B cell (primary cell): ENCODE measurements at regions not wholly inside any gene's neighbourhood (a gene's known extent, or its start where the extent isn't known, plus 50 kb on each side); places are given as distances from the start of the nearest gene placed in this dataset.

Experiments
- ATAC-seq: fragments of 200-7000 bp; cut with Tn5 transposase; one replicate; pipeline ENCODE4 v1.10.0; 2021; ENCODE audit warnings: low read depth, mild to moderate bottlenecking, moderate number of reproducible peaks, moderate library complexity
- CTCF ChIA-PET: fragments of 350-600 bp; sonication (Branson Sonifier 250); formaldehyde crosslinking; loops from one replicate; lab custom pipeline; 2021; ENCODE audit warnings: antibody characterized with exemption, inconsistent platforms; lab: Charles Lee
- POLR2A ChIA-PET: fragments of 350-600 bp; sonication (Branson Sonifier 250); formaldehyde crosslinking; loops from one replicate; lab custom pipeline; 2021; ENCODE audit warnings: antibody characterized with exemption; lab: Charles Lee
- DNase-seq: peaks from one replicate; pipeline ENCODE4 v3.0.0; 2013
- H2AFZ ChIP-seq: 2 replicates; pipeline ENCODE4 v1.6.1; 2012; ENCODE audit warnings: mild to moderate bottlenecking, low read depth, low read length; ENCODE audit not compliant: insufficient read depth, poor library complexity, severe bottlenecking
- H3K27ac ChIP-seq, 2 donors: 1 replicate in 1 of 2; 2 replicates in 1 of 2; pipeline ENCODE4 v1.5.1; 2012 to 2013; ENCODE audit warnings: low read length in 2 of 2, mild to moderate bottlenecking in 2 of 2, moderate library complexity in 1 of 2
- H3K27me3 ChIP-seq, 4 experiments: fragments of 200-600 bp in 1 of 4; sonication (generic) in 1 of 4; replicated peaks in 1 of 4; 1 replicate in 2 of 4; 2 replicates in 2 of 4; pipeline versions ENCODE4 v1.6.1 to v1.7.0; 2013 to 2016; ENCODE audit warnings: low read length in 3 of 4, mild to moderate bottlenecking in 2 of 4, mixed read lengths in 1 of 4, moderate library complexity in 1 of 4; ENCODE audit not compliant: insufficient read depth in 4 of 4, control insufficient read depth in 3 of 4; ENCODE audit errors: control extremely low read depth in 1 of 4
- H3K36me3 ChIP-seq, 2 experiments: replicated peaks in 1 of 2; 1 replicate in 1 of 2; 2 replicates in 1 of 2; pipeline versions ENCODE4 v1.6.1 to v1.7.1; 2013; ENCODE audit warnings: low read length in 1 of 2; ENCODE audit not compliant: insufficient read depth in 2 of 2, control insufficient read depth in 1 of 2; ENCODE audit errors: control extremely low read depth in 1 of 2, extremely low read depth in 1 of 2
- H3K4me1 ChIP-seq, 2 donors: fragments of 200-600 bp in 1 of 2; sonication (generic) in 1 of 2; 1 replicate in 1 of 2; 2 replicates in 1 of 2; pipeline versions ENCODE4 v1.5.1 to v1.6.1; 2013 to 2017; ENCODE audit warnings: low read length in 2 of 2; ENCODE audit not compliant: control insufficient read depth in 2 of 2, insufficient read depth in 2 of 2
- H3K4me2 ChIP-seq: replicated peaks from 2 replicates; pipeline ENCODE3; 2012; ENCODE audit warnings: mild to moderate bottlenecking, low read depth, low read length; ENCODE audit not compliant: poor library complexity, severe bottlenecking
- H3K4me3 ChIP-seq, 5 experiments: fragments of 200-600 bp in 1 of 5; sonication (generic) in 1 of 5; 1 replicate in 3 of 5; 2 replicates in 2 of 5; pipeline versions ENCODE4 v1.5.1 to v1.7.0; 2011 to 2016; ENCODE audit warnings: low read length in 4 of 5, mild to moderate bottlenecking in 4 of 5, low read depth in 2 of 5, control low read depth in 1 of 5, moderate library complexity in 1 of 5; ENCODE audit not compliant: insufficient read depth in 1 of 5; ENCODE audit errors: control extremely low read depth in 1 of 5, extremely low read depth in 1 of 5
- H3K79me2 ChIP-seq: fragments of 200-600 bp; sonication (generic); one replicate; pipeline ENCODE4 v1.6.0; 2016; ENCODE audit warnings: low read length; ENCODE audit not compliant: control insufficient read depth, insufficient read depth
- H3K9ac ChIP-seq: fragments of 200-600 bp; sonication (generic); 2 replicates; pipeline ENCODE4 v1.6.1; 2017; ENCODE audit warnings: mild to moderate bottlenecking, low read length, moderate library complexity
- H3K9me3 ChIP-seq, 3 donors: one replicate each; pipeline versions ENCODE4 v1.6.1 to v1.7.1; 2013; ENCODE audit warnings: low read length in 2 of 3; ENCODE audit not compliant: control insufficient read depth in 2 of 3, insufficient read depth in 1 of 3; ENCODE audit errors: control extremely low read depth in 1 of 3
- H4K20me1 ChIP-seq: 2 replicates; pipeline ENCODE4 v1.6.0; 2012; ENCODE audit warnings: mild to moderate bottlenecking, low read length; ENCODE audit not compliant: insufficient read depth, control insufficient read depth, poor library complexity, severe bottlenecking
- H3K27ac Mint-ChIP-seq: one replicate; pipeline ENCODE4 v1.8.0; 2021; ENCODE audit warnings: mixed read lengths
- H3K27me3 Mint-ChIP-seq: one replicate; pipeline ENCODE4 v1.8.0; 2021; ENCODE audit warnings: mixed read lengths
- H3K4me1 Mint-ChIP-seq: one replicate; pipeline ENCODE4 v1.8.0; 2021; ENCODE audit warnings: mixed read lengths
- H3K4me3 Mint-ChIP-seq: one replicate; pipeline ENCODE4 v1.8.0; 2021; ENCODE audit warnings: mixed read lengths
- H3K9me3 Mint-ChIP-seq: one replicate; pipeline ENCODE4 v1.8.0; 2022; ENCODE audit warnings: mixed read lengths; ENCODE audit not compliant: insufficient read depth
- EZH2 ChIP-seq: IDR thresholded peaks from 2 replicates; pipeline ENCODE4 v1.6.1; 2012; ENCODE audit warnings: borderline replicate concordance, low read depth, mild to moderate bottlenecking, moderate library complexity, low read length; ENCODE audit not compliant: insufficient read depth, poor library complexity, severe bottlenecking
- WGBS: methylation state at CpG from one replicate; pipeline ENCODE4 v1.1.5; 2013; ENCODE audit warnings: missing lambda C conversion rate; ENCODE audit not compliant: insufficient coverage; 5-methylcytosine and 5-hydroxymethylcytosine counted together
- intact Hi-C: fragments of 100-400 bp; cut with micrococcal nuclease; formaldehyde crosslinking; loops from one replicate; pipeline ENCODE4 v1.10.0; 2022
- TF ChIP-seq, protein P1 (sequence below): fragments of 200-600 bp; IDR thresholded peaks from one replicate; pipeline ENCODE4 v1.8.0; 2022; ENCODE audit warnings: antibody characterized with exemption, mild to moderate bottlenecking

DNA sequence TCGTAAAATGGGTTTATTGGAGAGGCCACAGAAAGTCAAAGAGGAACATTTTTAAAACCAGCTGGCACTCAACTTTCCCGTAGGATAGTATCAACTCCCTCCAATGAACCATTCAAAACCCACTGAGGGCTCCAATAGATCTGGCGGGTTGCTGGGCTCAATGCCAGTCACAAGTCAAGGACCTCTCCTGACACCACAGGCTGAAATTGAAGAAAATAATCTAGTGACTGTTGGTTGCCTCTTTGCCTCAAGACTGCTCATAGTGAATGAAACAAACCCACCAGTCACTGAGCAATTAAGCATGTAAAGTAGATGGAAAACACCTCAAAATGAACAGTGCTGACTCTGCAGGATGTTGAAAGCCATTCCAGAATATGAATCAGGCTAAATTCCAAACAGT, 500.6 kb upstream of the AGTR1 start:
- DNase-seq (no peak), ATAC-seq (no peak)
- no peaks in the 10 kb centered on the region for H3K4me1 ChIP-seq
- Mint-ChIP-seq H3K27ac (no peak overlapping the region), H3K9me3 (peaks cover 4% of the 10 kb centered on the region), H3K4me3 (no peak overlapping the region), H3K27me3 (no peaks in the 10 kb centered on the region), H3K4me1 (no peaks in the 10 kb centered on the region)
- no peak overlapping the region for H3K4me2 ChIP-seq
- no peaks in the 10 kb centered on the region for H3K27me3 ChIP-seq
- no peak overlapping the region for H2AFZ ChIP-seq
- no peak overlapping the region for H3K27ac ChIP-seq
- no peaks in the 10 kb centered on the region for H3K36me3 ChIP-seq
- TF ChIP-seq, protein P1, sequence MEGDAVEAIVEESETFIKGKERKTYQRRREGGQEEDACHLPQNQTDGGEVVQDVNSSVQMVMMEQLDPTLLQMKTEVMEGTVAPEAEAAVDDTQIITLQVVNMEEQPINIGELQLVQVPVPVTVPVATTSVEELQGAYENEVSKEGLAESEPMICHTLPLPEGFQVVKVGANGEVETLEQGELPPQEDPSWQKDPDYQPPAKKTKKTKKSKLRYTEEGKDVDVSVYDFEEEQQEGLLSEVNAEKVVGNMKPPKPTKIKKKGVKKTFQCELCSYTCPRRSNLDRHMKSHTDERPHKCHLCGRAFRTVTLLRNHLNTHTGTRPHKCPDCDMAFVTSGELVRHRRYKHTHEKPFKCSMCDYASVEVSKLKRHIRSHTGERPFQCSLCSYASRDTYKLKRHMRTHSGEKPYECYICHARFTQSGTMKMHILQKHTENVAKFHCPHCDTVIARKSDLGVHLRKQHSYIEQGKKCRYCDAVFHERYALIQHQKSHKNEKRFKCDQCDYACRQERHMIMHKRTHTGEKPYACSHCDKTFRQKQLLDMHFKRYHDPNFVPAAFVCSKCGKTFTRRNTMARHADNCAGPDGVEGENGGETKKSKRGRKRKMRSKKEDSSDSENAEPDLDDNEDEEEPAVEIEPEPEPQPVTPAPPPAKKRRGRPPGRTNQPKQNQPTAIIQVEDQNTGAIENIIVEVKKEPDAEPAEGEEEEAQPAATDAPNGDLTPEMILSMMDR = no peak
- no peak for TF ChIP-seq EZH2
- no peak overlapping the region for H3K9ac ChIP-seq
- H3K79me2 ChIP-seq = no peaks in the 10 kb centered on the region
- 100% methylated on average over 2 of the region's 3 CpGs for WGBS
- H3K9me3 ChIP-seq = peaks cover 0 to 1% (median 0%) of the 10 kb centered on the region in 3 donors
- no peak overlapping the region for H3K4me3 ChIP-seq
- POLR2A ChIA-PET = no interaction called here
- CTCF ChIA-PET = no interaction called here
- H4K20me1 ChIP-seq = no peaks in the 10 kb centered on the region
- intact Hi-C loops = no loop called here

DNA sequence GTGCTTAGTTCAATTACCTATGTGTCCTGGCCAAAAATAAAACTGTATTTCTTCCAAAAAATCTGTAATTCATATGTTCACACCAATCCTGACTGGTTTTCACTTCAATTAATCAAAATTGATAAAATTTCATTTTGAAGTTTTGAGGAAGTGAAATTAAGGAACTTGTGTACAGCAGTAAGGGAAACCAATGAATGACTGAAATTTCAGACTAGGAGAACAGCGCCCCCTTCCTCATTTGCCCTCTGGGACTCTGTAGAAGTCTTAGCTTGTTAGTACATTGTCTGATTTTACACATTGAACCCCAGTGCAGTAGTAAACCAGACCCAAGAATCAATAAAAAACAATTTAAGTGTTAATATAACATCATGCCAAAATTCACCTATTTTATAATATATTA, 495.3 kb upstream of the AGTR1 start:
- Histone ChIP-seq H3K27me3 (no peaks in the 10 kb centered on the region), H4K20me1 (no peaks in the 10 kb centered on the region), H3K79me2 (no peaks in the 10 kb centered on the region), H3K36me3 (no peaks in the 10 kb centered on the region), H3K4me3 (no peak overlapping the region), H3K4me2 (no peak overlapping the region), H3K27ac (no peak overlapping the region), H3K9me3 (no peaks in the 10 kb centered on the region), H3K9ac (no peak overlapping the region), H3K4me1 (no peaks in the 10 kb centered on the region), H2AFZ (no peak overlapping the region)
- Mint-ChIP-seq H3K27ac (no peak overlapping the region), H3K4me1 (no peaks in the 10 kb centered on the region), H3K9me3 (peaks cover 4% of the 10 kb centered on the region), H3K27me3 (no peaks in the 10 kb centered on the region), H3K4me3 (no peak overlapping the region)
- intact Hi-C loops = no loop called here
- no peak for DNase-seq
- WGBS = no CpG with 5 or more reads among the region's 1 CpG
- ChIA-PET POLR2A (no interaction called here), CTCF (no interaction called here)
- ATAC-seq = no peak
- TF ChIP-seq, protein P1 = no peak
- TF ChIP-seq EZH2 = no peak
